ENCODE measurements at regions not wholly inside any gene's neighbourhood (a gene's known extent, or its start where the extent isn't known, plus 50 kb on each side); places are given as distances from the start of the nearest gene placed in this dataset.

DNA sequence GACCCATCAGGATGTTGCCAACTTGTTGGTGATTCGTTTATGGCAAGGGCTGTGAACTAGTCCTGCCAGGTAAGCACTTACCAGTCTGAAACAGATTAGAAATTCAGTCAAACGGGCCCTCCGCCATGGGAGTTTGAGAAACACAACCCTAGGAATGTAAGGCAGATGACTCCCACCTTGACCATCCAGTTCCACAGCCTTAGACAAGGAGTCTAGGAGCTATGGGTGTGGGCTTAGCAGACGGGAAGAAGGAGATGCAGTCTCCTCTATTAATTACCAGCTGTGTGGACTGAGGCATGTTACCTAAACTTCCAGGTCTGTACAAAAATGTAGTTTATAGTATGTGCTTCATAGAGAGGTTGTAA, 319.4 kb upstream of the NCKAP5 start:
- TF ChIP-seq YY1 (IDR thresholded peaks at IDR 0.05; ENCODE audit: insufficient read depth, insufficient read length) = no peak
- no peak for TF ChIP-seq SUZ12 (IDR thresholded peaks at IDR 0.05; ENCODE audit: extremely low read depth, insufficient read depth, insufficient read length)
- no peak for TF ChIP-seq ZNF274 (IDR thresholded peaks at IDR 0.05; ENCODE audit: low read depth, low read length)
